ENCODE measurements at regions not wholly inside any gene's neighbourhood (a gene's known extent, or its start where the extent isn't known, plus 50 kb on each side); places are given as distances from the start of the nearest gene placed in this dataset.
"Not testable (repeated sequence)": the region's sequence is repeated elsewhere in the genome, so short reads cannot be mapped to it uniquely, and the experiment has no call there.

GRCh38 chr3:150242220-150242936 is 165.7 kb upstream of the TSC22D2 start:
- DNase-seq (ENCODE audit: low read depth) = peak; percentile 78

- DNase-seq (ENCODE audit: low read depth) = no peak
Measured at GRCh38 chr3:150240891-150241290, 167.2 kb upstream of the TSC22D2 start.

GRCh38 chr3:150239766-150240165 is 168.3 kb upstream of the TSC22D2 start:
- DNase-seq (ENCODE audit: low read depth) = peak; percentile 64

- no peak for DNase-seq (ENCODE audit: low read depth)
Measured at GRCh38 chr3:150238995-150239619, 169.0 kb upstream of the TSC22D2 start.

- DNase-seq (ENCODE audit: low read depth) = no peak
Measured at GRCh38 chr3:150238048-150238802, 169.9 kb upstream of the TSC22D2 start.

GRCh38 chr3:150237490-150237889 is 170.6 kb upstream of the TSC22D2 start:
- DNase-seq (ENCODE audit: low read depth) = peak; percentile 38

- peak; percentile 56 for DNase-seq (ENCODE audit: low read depth)
Measured at GRCh38 chr3:150236316-150237082, 171.6 kb upstream of the TSC22D2 start.

GRCh38 chr3:150235799-150236198 is 172.3 kb upstream of the TSC22D2 start:
- peak; percentile 31 for DNase-seq (ENCODE audit: low read depth)

GRCh38 chr3:150232992-150233451 is 175.1 kb upstream of the TSC22D2 start:
- no peak for DNase-seq (ENCODE audit: low read depth)

GRCh38 chr3:150230037-150230436 is 178.1 kb upstream of the TSC22D2 start:
- no peak for DNase-seq (ENCODE audit: low read depth)

- not testable (repeated sequence) for DNase-seq (ENCODE audit: low read depth)
Measured at GRCh38 chr3:150228626-150229025, 179.5 kb upstream of the TSC22D2 start.

- DNase-seq (ENCODE audit: low read depth) = peak; percentile 57
Measured at GRCh38 chr3:150227839-150228238, 180.3 kb upstream of the TSC22D2 start.

GRCh38 chr3:150225986-150226385 is 182.1 kb upstream of the TSC22D2 start:
- DNase-seq (ENCODE audit: low read depth) = no peak

- no peak for DNase-seq (ENCODE audit: low read depth)
Measured at GRCh38 chr3:150223558-150223957, 184.5 kb upstream of the TSC22D2 start.

- no peak for DNase-seq (ENCODE audit: low read depth)
Measured at GRCh38 chr3:150222691-150223489, 185.2 kb upstream of the TSC22D2 start.

GRCh38 chr3:150221904-150222523 is 186.1 kb upstream of the TSC22D2 start:
- DNase-seq (ENCODE audit: low read depth) = no peak

GRCh38 chr3:150220799-150221198 is 187.3 kb upstream of the TSC22D2 start:
- no peak for DNase-seq (ENCODE audit: low read depth)

- DNase-seq (ENCODE audit: low read depth) = no peak
Measured at GRCh38 chr3:150220041-150220440, 188.1 kb upstream of the TSC22D2 start.

GRCh38 chr3:150218841-150219240 is 189.3 kb upstream of the TSC22D2 start:
- DNase-seq (ENCODE audit: low read depth) = no peak

- no peak for DNase-seq (ENCODE audit: low read depth)
Measured at GRCh38 chr3:150218236-150218635, 189.9 kb upstream of the TSC22D2 start.

GRCh38 chr3:150217691-150218090 is 190.4 kb upstream of the TSC22D2 start:
- DNase-seq (ENCODE audit: low read depth) = no peak

Measured in fibroblast of gingiva (primary cell).